OCI-LY7 (cell line): ENCODE measurements at regions not wholly inside any gene's neighbourhood (a gene's known extent, or its start where the extent isn't known, plus 50 kb on each side); places are given as distances from the start of the nearest gene placed in this dataset.

Source experiments
- EZH2phosphoT487 ChIP-seq: fragments of 200-600 bp; sonication (generic); IDR thresholded peaks from 2 replicates; pipeline ENCODE4 v1.6.1; 2018; ENCODE audit warnings: low read depth, borderline replicate concordance, mild to moderate bottlenecking, mixed run types, antibody characterized with exemption, low read length, moderate library complexity, mixed read lengths
- TF ChIP-seq, protein P1 (sequence below): fragments of 200-600 bp; sonication (generic); conservative IDR thresholded peaks from 2 replicates; pipeline ENCODE4 v1.5.1; 2014; ENCODE audit warnings: mild to moderate bottlenecking, antibody characterized with exemption, low read length, moderate library complexity, mixed read lengths

DNA sequence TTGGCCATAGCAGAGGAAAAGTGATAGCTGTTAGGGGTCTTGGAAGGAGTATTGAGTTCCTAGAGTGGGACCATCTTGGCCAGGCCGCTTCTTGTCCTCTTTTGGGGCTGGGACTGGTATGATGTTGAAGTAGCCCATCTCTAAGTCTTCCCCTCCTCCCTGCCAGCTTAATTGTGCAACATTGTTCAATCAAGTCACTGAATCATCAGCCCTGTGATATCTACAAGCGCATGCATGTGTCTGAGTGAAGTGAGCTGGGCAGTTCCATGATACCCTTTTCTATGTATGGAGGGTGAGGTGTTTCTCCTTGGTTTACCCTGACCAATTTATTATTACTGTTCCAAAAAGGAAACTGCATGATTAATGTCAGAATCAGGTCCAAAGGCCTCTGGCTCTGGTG lies 112.2 kb downstream of the C9orf152 start:
- TF ChIP-seq, protein P1, sequence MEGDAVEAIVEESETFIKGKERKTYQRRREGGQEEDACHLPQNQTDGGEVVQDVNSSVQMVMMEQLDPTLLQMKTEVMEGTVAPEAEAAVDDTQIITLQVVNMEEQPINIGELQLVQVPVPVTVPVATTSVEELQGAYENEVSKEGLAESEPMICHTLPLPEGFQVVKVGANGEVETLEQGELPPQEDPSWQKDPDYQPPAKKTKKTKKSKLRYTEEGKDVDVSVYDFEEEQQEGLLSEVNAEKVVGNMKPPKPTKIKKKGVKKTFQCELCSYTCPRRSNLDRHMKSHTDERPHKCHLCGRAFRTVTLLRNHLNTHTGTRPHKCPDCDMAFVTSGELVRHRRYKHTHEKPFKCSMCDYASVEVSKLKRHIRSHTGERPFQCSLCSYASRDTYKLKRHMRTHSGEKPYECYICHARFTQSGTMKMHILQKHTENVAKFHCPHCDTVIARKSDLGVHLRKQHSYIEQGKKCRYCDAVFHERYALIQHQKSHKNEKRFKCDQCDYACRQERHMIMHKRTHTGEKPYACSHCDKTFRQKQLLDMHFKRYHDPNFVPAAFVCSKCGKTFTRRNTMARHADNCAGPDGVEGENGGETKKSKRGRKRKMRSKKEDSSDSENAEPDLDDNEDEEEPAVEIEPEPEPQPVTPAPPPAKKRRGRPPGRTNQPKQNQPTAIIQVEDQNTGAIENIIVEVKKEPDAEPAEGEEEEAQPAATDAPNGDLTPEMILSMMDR = no peak
- no peak for TF ChIP-seq EZH2phosphoT487
